Spleen (tissue), 7 donors: ENCODE measurements at regions not wholly inside any gene's neighbourhood (a gene's known extent, or its start where the extent isn't known, plus 50 kb on each side); places are given as distances from the start of the nearest gene placed in this dataset.

Source experiments
- POLR2A ChIP-seq, 3 donors: fragments of 450-650 bp; IDR thresholded peaks; one replicate each; pipeline ENCODE4 v1.5.1; 2017; ENCODE audit warnings: antibody characterized with exemption in 3 of 3, mild to moderate bottlenecking in 1 of 3
- POLR2AphosphoS5 ChIP-seq, 3 donors: sonication (generic); formaldehyde crosslinking; IDR thresholded peaks; one replicate each; pipeline ENCODE4 v1.5.1; 2017; ENCODE audit warnings: antibody characterized with exemption in 3 of 3
- TF ChIP-seq, protein P1 (sequence below), 11 experiments: fragments of 200-600 bp in 7 of 11; fragments of 450-650 bp in 4 of 11; sonication (generic) in 4 of 11; IDR thresholded peaks in 8 of 11; conservative IDR thresholded peaks in 3 of 11; 1 replicate in 7 of 11; 2 replicates in 4 of 11; pipeline versions ENCODE4 v1.4.0 to v1.8.0; 2016 to 2021; ENCODE audit warnings: antibody characterized with exemption in 11 of 11, inconsistent platforms in 4 of 11, mild to moderate bottlenecking in 1 of 11
- donor health status: DM: no; HTN: no; CAD: no; lungs with moderate emphysema.
- donor health status: DM: no; HTN: no; CAD: no.
- donor health status: DM: no; HTN: no; CAD: no.

GRCh38 chr1:63082766-63083165 lies 239.6 kb upstream of the FOXD3 start:
- TF ChIP-seq, protein P1, sequence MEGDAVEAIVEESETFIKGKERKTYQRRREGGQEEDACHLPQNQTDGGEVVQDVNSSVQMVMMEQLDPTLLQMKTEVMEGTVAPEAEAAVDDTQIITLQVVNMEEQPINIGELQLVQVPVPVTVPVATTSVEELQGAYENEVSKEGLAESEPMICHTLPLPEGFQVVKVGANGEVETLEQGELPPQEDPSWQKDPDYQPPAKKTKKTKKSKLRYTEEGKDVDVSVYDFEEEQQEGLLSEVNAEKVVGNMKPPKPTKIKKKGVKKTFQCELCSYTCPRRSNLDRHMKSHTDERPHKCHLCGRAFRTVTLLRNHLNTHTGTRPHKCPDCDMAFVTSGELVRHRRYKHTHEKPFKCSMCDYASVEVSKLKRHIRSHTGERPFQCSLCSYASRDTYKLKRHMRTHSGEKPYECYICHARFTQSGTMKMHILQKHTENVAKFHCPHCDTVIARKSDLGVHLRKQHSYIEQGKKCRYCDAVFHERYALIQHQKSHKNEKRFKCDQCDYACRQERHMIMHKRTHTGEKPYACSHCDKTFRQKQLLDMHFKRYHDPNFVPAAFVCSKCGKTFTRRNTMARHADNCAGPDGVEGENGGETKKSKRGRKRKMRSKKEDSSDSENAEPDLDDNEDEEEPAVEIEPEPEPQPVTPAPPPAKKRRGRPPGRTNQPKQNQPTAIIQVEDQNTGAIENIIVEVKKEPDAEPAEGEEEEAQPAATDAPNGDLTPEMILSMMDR (IDR thresholded peaks at IDR 0.05 in 8 of 11, conservative IDR thresholded peaks at IDR 0.05 in 3 of 11): no peak
- TF ChIP-seq POLR2A (IDR thresholded peaks at IDR 0.05) (no peak), POLR2AphosphoS5 (IDR thresholded peaks at IDR 0.05) (no peak)
